Hematopoietic multipotent progenitor cell (in vitro differentiated cells): ENCODE measurements at regions not wholly inside any gene's neighbourhood (a gene's known extent, or its start where the extent isn't known, plus 50 kb on each side); places are given as distances from the start of the nearest gene placed in this dataset.

ENCODE experiments used
- DNase-seq, 3 donors: peaks; one replicate each; pipeline ENCODE4 v3.0.0-alpha.2; 2011 to 2015; ENCODE audit warnings: low read depth in 2 of 3, low spot score in 2 of 3

DNA sequence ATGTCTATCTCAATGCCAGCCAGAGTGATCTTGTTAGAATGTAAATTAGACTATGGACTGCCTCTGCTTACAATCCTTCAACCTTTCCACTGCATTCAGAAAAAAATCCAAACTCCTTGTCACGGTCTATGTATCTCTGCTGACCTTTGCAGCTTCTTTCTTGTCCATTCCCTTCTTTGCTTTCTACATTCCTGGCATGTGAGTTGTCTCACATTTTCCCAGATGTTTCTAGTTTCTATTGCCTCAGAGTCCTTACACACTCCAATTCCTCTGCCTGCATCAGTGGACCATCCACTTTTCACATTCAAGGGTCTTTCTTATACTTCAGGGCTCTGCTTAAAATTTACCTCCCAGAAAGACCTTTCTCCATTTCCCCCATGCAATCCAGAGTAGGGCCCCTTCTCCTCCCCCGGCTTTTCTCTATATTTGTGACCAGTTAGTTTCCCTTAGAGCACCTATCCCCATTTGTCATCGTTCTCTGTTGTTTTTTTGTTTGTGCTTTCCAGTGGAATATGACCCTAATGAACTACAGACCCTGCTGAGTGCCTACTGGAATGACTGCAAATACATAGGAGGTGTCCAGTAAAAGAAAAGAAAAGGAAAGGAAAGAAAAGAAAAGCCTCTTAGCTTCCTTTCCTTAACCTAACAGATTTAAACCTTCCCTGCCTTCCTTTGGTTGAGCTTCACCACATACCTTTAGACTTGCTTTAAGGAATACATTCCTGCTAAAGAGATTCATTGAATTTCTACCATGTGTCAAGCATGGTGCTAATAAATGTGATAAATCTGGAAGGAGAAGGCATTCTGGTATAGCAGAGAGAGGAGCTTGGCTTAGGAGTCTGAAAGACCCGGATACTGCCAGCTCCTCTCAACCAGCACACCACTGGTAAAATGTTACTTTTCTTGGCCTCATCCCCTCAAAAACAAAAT is 102.0 kb downstream of the DIRAS3 start:
- no peak for DNase-seq

DNA sequence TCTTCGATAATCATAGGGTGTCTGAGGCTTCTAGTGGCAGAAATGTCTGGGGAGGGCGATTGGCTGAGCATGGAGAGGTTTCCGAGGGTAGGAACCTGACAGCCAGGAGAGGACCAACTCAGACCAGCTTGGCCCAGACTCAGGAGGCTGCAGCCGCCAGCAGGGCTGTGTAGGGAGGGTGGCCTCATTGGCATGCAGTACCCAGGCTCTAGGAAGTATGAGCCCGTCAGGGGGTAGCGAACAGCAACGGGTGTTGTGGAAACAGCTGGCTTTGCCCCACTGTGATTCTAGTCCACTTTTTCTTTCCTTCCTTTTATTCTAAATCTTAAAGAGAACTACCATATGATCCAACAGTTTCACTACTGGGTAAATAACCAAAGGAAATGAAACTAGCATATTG is 103.3 kb downstream of the DIRAS3 start:
- DNase-seq, result no peak

DNA sequence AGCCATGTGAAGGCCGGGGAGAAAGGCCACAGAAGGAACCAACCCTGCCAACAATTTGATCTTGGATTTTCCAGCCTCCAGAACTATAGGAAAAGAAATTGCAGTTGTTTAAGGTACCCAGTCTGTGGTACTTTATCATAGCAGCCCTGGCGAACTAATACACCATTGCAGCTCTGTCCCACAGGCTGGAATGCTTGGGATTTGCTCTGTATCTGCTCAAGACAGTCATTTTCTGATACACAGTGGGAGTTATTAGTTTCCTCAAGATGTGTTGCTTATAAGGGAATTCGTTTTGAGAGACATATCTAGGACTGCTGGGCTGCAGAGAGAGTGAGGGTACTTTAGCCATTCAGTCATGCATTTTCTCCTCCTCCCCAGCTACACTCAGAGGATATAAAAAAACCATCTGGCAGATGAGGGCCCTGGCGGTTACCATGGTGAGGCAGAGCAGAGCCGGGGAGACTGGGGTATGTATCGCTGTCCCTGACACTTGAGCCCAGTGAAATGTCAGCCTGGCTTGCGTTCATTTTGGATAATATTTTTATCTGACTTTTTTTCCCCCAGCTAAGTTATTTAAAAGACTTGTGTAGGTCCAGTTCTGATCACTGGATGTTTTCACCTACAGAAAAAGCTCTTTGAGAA is 104.6 kb downstream of the DIRAS3 start:
- no peak for DNase-seq

DNA sequence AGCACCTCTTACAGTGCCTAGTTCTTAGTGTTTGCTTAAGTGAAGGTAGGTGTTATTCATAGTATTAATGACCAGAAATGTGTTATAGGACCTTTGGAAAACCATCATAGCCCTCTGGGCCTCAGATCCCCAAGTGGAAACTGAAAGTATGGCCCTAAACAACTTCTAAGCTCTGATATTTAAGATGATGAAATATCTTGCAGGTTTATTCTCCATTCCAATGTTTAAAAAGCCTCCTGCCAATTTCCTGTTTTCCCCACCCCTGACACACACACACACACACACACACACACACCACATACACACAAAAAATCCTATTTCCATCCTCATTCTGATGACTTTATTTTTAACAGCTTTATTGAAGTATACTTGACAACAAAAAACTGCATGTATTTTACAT is 108.2 kb downstream of the DIRAS3 start:
- no peak for DNase-seq

DNA sequence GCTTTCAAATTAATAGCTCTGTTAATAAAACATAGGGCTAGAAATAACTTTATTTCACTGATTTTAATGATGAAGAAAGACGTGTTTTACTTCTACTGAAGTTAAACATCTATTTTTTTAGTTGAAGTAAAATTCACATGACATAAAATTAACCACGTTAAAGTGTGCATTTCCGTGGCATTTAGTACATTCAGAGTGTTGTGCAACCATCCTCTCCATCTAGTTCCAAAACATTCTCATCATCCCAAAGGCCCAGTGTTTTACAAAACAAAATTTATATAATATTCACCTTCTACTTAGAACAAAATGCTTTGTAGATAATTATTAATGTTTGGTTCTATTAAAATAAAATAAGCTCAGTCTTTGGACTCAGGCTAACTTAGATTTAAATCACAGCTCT is 108.5 kb upstream of the GNG12 start:
- DNase-seq, result no peak

DNA sequence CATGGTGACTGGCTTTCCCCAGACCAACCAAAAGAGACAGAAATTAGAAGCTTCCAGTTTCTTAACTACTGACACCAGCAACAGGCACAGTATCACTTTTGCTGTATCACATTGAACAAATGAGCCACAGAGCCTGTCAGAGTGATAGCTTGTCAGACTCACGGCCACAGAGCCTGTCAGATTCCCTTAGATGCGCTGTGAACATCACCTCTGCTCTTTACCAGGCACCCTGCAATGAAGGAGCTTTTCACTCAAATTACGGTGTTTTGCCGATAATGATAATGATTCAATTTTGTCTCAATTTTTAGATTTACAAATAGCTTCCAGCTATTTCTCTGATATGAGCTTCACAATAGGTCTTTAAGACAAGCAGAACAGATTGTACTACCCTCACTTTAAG is 107.9 kb upstream of the GNG12 start:
- no peak for DNase-seq

DNA sequence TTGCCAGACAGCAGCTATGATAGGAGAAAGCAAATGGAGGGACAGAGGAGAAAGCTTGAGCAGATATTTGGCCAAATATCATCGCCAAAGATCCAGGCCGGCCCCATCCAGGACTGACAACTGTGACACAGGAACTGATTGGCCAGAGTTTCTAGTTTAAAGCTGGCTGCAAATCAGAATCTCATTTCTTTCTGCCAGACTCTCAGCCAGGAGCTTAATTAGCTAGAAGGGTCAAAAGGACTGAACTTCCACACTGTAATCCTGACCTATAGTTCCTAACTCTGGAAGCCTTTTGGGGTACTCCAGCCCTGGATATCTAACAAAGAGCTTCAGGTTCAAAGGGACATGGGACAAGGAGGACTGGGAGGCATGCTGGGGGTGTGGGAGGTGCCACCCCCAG is 106.7 kb upstream of the GNG12 start:
- DNase-seq, result no peak

DNA sequence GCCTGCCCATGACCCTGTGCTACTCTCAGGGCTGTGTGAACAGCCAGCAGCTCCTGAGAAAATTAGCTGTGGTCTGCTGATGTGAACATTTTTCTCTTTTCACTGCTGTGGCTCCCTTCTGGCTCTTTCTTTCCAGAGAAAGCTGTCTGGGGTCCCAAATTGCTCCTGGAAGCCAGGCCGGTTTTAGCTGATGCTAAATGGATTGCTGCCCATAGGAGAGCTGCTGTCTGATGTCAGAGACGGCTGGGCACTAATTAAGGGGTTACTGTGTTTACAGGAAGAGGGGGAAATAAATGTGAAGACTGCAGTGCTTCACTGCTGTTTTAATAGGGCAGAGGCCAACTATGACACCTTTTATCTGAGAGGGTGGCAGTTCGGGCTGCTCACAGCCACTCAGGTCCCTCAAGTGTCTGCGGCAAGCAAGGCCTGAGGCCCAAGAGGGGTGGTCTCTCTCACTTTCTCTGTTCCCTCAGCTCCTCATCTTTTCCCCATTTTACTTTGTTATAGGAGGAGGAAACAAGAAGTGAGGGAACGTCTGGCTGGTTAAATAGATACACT is 106.0 kb upstream of the GNG12 start:
- no peak for DNase-seq

DNA sequence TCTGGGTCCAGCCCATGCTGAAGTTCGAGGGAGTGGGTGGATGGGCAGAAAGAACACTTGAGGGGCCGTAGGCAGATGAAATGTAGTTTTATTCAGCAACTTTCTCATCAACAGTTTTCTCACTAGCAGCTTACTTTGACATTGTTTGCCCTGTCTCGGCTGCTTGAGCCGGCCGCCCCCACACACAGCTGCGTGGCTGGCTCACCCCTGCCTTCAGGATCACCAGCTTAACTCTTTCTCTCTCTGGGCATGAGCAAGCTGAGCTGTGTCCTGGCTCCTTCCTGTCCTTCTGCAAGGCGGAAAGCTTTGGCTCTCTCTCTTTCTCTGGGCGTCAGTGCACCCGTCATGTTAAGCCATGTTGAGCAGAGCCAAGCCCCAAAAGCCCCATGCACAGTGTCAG is 104.4 kb upstream of the GNG12 start:
- no peak for DNase-seq

DNA sequence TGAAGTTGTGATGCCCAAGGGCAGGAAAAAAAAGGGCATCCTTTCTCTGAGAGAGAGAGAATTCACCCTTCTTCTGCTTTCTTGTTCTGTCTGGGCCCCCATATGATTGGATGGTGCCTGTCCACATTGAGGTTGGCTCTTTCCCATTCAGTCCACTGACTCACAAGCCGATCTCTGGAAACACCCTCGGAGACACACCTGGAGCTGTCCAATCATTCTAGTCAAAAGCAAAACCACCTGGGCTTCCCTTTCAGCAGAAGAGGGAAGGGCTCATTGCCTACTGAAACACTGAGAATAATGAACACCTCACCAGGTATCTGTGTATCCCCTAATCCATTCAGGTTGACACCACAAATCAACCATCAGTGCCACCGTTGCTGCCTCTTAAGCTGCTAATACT is 103.7 kb upstream of the GNG12 start:
- no peak for DNase-seq

DNA sequence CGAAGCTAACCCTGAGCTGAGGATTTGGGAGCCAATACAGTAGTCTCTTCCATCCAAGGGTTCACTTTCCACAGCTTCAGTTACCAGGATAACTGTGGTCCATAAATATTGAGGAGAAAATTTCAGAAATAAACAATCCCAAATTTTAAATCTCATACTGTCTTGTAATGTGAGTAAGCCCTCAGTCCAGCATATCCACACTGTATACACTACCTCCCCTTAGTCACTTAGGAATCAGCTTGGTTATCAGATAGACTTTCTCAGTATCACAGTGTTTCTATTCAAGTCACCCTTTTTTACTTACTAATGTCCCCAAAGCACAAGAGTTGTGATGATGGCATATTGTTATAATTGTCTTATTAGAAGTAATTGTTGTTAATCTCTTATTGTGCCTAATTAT is 102.3 kb upstream of the GNG12 start:
- DNase-seq, result no peak

DNA sequence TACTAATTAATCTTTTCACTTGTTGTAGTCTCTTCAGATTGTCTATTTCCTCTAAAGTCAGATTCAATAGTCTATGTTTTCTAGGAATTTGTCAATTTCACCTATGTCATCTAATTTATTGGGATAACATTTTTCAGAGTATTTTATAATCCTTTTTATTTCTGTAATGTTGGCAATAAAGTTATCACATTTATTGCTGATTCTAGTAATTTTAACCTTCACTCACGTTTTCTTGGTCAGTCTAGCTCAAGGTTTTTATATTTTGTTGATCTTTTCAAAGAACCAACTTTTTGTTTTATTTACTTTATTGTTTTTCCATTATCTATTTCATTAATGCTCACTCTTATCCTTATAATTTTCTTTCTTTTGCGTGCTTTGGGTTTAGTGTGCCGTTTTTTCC is 97.9 kb upstream of the GNG12 start:
- no peak for DNase-seq

DNA sequence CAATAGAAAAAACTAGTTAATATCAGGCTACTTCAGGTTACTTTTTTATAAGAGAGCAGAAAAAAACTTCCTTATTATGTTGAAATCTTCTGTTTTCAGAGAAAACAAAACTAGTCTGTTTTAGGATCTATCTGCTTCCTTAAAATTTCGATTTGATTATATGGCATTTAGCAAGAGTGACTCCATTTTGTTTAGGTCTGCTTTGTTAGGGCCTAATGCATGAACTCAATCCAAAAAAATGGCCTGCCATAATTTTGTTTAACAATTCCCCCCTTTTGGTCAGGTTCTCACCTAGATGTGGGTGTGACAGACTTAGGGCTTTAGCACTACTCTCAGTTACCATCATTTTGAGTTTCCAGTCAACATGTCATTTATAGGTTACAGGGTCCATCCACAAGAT is 89.8 kb upstream of the GNG12 start:
- DNase-seq, result no peak

DNA sequence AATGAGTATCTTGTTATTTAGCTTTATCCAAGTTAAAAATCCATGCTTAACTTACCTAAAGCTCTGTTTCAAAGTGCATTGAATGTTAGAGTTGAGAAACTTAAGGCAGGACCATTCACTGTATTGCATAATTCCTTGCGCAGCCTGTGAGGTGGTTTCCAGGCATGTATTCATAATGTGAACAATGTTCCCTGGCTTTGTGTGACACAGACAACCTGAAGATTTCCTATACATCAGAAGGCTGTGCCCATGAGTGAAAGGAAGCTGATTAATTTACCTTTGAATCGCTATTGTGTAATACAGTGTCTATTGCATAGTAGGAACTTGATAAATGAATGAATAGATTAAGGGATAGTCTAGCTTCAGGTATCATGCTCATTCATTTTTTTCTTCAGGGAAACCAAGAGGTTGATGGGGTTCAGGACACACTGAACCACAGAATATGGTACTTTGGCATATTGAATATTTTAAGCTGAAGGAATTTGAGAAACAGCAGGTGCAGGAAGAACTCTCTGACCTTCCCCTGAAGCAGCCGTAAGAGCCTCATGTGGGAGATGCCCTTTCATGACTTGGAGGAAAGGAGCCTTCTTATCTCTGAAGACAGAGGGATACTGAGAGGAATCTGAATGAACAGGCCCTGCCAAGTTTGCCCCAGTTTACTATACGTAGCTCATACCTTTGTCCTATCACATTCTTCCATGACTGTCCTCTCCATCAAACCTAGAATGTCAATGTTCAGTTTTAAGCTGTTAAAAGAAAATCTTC is 88.6 kb upstream of the GNG12 start:
- DNase-seq, result no peak

DNA sequence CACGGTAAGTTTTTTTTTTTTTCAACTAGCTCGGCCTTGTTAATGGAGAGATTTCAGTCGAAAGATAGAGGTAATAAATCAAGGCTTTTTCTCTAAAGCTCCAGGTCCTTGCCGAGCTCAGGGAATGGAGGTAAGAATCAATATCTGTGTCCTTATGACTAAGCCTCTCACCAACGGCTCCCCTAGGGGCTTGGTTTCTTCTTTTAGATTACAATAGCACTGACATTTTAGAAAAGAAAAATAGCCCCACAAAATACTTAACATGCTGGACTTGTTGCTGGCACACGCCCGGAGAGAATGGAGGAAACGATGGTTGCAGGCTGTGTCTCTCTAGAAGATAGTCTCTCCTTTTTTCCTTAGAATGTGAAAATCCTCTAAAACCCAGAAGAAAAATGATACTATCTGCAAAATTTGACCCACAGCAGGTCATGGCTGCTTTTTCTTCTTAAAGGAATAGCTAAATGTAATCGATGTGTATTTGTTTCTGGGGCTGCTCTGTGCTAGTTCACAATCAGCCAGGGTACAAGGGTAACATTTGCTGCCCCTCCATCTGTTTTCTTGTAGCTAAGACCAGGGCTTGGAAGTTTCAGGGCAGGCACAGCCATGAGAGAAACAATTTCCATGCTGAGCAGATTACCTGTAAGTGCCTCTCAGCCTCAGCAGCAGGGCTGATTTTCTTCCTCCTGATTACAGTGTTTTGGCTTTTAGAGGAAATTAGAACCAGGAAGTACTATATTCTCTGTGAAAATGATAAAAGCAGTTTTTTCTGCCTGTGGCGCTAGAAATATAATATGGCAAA is 86.2 kb upstream of the GNG12 start:
- no peak for DNase-seq

DNA sequence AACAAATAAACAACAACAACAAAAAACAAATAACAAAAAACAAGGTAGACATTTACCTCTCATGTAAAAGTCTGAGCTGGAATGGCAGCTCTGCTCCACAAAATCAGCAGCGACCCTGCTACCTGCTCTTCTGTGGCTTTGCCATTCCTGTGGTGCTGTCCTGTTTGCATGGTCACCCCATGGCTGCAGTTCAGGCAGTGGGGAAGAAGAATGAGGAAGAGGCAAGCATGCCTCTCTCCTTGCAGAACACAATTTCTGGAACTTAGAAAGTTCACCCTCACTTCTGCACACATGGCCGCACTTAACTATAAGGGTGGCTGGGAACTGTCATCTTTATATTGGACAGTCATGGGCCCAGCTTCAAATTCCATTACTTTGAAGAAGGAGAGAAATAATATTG is 84.8 kb upstream of the GNG12 start:
- DNase-seq, result no peak

DNA sequence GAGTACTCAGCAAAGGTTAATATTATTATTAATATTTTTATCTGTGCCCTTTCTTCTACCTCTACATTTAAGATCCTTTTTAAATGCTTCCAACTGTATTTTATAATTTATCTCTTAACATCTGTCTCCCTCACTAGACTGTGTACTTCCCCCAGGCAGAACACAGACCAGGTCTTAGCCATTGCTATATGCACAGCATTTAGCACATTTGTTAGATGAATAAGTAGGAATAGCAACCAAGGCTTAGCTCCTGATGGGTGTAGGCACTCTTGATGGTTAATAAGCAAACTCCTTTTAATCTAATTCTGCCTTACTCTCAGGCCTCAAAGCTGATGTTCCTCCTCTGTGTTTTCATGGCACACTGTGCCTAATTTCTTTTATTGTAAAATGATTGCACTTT is 83.7 kb upstream of the GNG12 start:
- no peak for DNase-seq

DNA sequence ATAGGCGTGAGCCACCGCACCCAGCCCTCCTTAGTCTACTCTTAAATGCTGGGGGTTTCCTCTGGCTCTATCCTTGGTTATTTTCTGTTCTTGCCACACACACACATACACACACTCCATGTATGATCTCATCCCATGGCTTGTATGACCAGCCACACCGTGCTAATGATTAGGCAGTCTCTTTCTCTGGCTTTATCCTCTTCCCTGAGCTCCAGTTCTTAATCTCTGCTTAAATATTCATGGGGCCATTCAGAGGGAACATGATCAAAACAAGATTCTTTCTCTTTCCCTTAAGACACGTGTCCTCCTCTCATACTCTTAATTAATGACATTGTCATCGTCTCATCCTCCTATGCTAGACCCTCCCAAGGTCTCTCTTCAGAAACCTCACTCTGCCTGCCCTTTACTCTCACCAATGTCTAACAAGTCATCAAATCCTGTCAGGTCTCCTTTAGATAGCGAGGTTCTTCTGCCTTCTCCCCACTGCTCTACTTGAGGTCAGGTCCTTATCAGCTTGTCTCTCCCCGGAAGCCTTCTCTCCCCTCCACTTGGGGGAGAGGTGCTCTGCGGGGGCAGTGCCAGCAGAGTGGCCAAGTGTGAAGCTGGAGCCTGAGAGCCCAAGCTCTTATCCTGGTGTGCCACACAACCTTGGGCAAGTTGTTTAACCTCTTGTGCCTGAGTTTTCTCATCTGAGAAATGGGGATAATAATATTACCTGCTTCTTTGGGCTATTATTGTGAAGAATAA is 83.0 kb upstream of the GNG12 start:
- DNase-seq, result no peak

DNA sequence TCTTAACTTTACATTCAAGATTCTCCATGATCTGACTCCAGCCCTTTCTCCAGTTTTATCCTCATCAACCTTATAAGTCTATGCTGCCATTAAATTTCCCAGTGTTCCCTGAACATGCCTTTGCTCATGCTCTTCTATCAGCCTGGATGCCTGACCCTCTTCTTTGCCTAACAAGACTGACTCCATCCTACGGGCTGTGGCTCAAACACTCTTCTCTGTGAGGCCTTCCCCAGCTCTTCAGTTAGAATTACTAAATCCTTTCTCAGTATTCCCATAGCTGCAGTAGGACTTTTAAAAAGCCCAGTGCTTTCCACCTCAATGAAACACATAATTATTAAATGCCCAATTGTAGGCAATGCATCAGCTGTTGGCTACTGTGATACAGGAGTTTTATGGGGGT is 76.5 kb upstream of the GNG12 start:
- DNase-seq, result no peak
